OCI-LY7 (cell line): ENCODE measurements at regions not wholly inside any gene's neighbourhood (a gene's known extent, or its start where the extent isn't known, plus 50 kb on each side); places are given as distances from the start of the nearest gene placed in this dataset.

Experiments used
- CTCF ChIP-seq: fragments of 200-600 bp; sonication (generic); conservative IDR thresholded peaks from 2 replicates; pipeline ENCODE4 v1.5.1; 2014; ENCODE audit warnings: mild to moderate bottlenecking, antibody characterized with exemption, low read length, moderate library complexity, mixed read lengths
- EZH2phosphoT487 ChIP-seq: fragments of 200-600 bp; sonication (generic); IDR thresholded peaks from 2 replicates; pipeline ENCODE4 v1.6.1; 2018; ENCODE audit warnings: low read depth, borderline replicate concordance, mild to moderate bottlenecking, mixed run types, antibody characterized with exemption, low read length, moderate library complexity, mixed read lengths

- TF ChIP-seq CTCF (no peak), EZH2phosphoT487 (no peak)
Measured at GRCh38 chr3:82461049-82461889, 699.8 kb upstream of the GBE1 start.
